ENCODE measurements at regions not wholly inside any gene's neighbourhood (a gene's known extent, or its start where the extent isn't known, plus 50 kb on each side); places are given as distances from the start of the nearest gene placed in this dataset.
"Not testable (repeated sequence)": the region's sequence is repeated elsewhere in the genome, so short reads cannot be mapped to it uniquely, and the experiment has no call there.

GRCh38 chr18:59980188-59980637 is 80.4 kb downstream of the PMAIP1 start:
- DNase-seq (ENCODE audit: low read depth) = no peak
- no peak overlapping the region for H3K4me3 ChIP-seq (ENCODE audit: low read depth, low read length)
- TF ChIP-seq CTCF (IDR thresholded peaks at IDR 0.05; ENCODE audit: control insufficient read depth, extremely low read depth, insufficient read depth) = no peak

GRCh38 chr18:59971871-59972428 is 72.2 kb downstream of the PMAIP1 start:
- TF ChIP-seq CTCF (IDR thresholded peaks at IDR 0.05; ENCODE audit: control insufficient read depth, extremely low read depth, insufficient read depth) = no peak
- peak; percentile 56 for DNase-seq (ENCODE audit: low read depth)
- no peak overlapping the region for H3K4me3 ChIP-seq (ENCODE audit: low read depth, low read length)

- not testable (repeated sequence) for DNase-seq (ENCODE audit: low read depth)
Observed at GRCh38 chr18:59971144-59971543, 71.3 kb downstream of the PMAIP1 start.

GRCh38 chr18:59969477-59970028 is 69.8 kb downstream of the PMAIP1 start:
- DNase-seq (ENCODE audit: low read depth); H3K4me3 ChIP-seq (ENCODE audit: low read depth, low read length): not testable (repeated sequence)

More at GRCh38 chr18:59971144-59971543, 71.3 kb downstream of the PMAIP1 start:
- not testable (repeated sequence) for H3K4me3 ChIP-seq (ENCODE audit: low read depth, low read length)

- DNase-seq (ENCODE audit: low read depth) = no peak
- TF ChIP-seq CTCF (IDR thresholded peaks at IDR 0.05; ENCODE audit: control insufficient read depth, extremely low read depth, insufficient read depth) = no peak
- no peak overlapping the region for H3K4me3 ChIP-seq (ENCODE audit: low read depth, low read length)
Observed at GRCh38 chr18:59968583-59968982, 68.8 kb downstream of the PMAIP1 start.

- TF ChIP-seq CTCF (IDR thresholded peaks at IDR 0.05; ENCODE audit: control insufficient read depth, extremely low read depth, insufficient read depth) = no peak
- no peak for DNase-seq (ENCODE audit: low read depth)
- H3K4me3 ChIP-seq (ENCODE audit: low read depth, low read length) = no peak overlapping the region
Observed at GRCh38 chr18:59967878-59968277, 68.1 kb downstream of the PMAIP1 start.

- H3K4me3 ChIP-seq (ENCODE audit: low read depth, low read length) = no peak overlapping the region
- DNase-seq (ENCODE audit: low read depth) = no peak
- no peak for TF ChIP-seq CTCF (IDR thresholded peaks at IDR 0.05; ENCODE audit: control insufficient read depth, extremely low read depth, insufficient read depth)
Observed at GRCh38 chr18:59966913-59967312, 67.1 kb downstream of the PMAIP1 start.

- no peak for DNase-seq (ENCODE audit: low read depth)
- no peak for TF ChIP-seq CTCF (IDR thresholded peaks at IDR 0.05; ENCODE audit: control insufficient read depth, extremely low read depth, insufficient read depth)
- H3K4me3 ChIP-seq (ENCODE audit: low read depth, low read length) = no peak overlapping the region
Observed at GRCh38 chr18:59963229-59963628, 63.4 kb downstream of the PMAIP1 start.
